T-cell (primary cell): ENCODE measurements at regions not wholly inside any gene's neighbourhood (a gene's known extent, or its start where the extent isn't known, plus 50 kb on each side); places are given as distances from the start of the nearest gene placed in this dataset.

Experiments
- ATAC-seq, 4 experiments: fragments of 200-7000 bp in 3 of 4; fragments of 150-1000 bp in 1 of 4; cut with Tn5 transposase; replicated peaks in 1 of 4; 1 replicate in 3 of 4; 2 replicates in 1 of 4; pipeline ENCODE4 v1.10.0; 2021; ENCODE audit warnings: moderate library complexity in 3 of 4, mild to moderate bottlenecking in 2 of 4, moderate number of reproducible peaks in 1 of 4
- CTCF ChIA-PET, 2 donors: fragments of 300-600 bp; sonication (Branson Sonifier 250); formaldehyde crosslinking; loops; one replicate each; lab custom pipeline; 2022; ENCODE audit warnings: antibody characterized with exemption in 2 of 2; lab: Charles Lee
- POLR2A ChIA-PET, 2 donors: fragments of 300-600 bp; sonication (Branson Sonifier 250); formaldehyde crosslinking; loops; one replicate each; lab custom pipeline; 2022; ENCODE audit warnings: antibody characterized with exemption in 2 of 2; lab: Charles Lee
- DNase-seq, 35 experiments: peaks; one replicate each; pipeline versions ENCODE4 v3.0.0 to v3.0.0-alpha.2; 2013 to 2023
- H3K27ac ChIP-seq: one replicate; pipeline ENCODE4 v1.5.1; 2013; ENCODE audit warnings: low read length
- H3K27me3 ChIP-seq, 2 experiments: replicated peaks in 1 of 2; 1 replicate in 1 of 2; 2 replicates in 1 of 2; pipeline versions ENCODE4 v1.6.1 to v1.7.0; 2013; ENCODE audit warnings: low read length in 1 of 2, mixed read lengths in 1 of 2; ENCODE audit not compliant: control insufficient read depth in 2 of 2, insufficient read depth in 2 of 2; ENCODE audit errors: extremely low read depth in 1 of 2
- H3K36me3 ChIP-seq, 2 donors: 1 replicate in 1 of 2; 2 replicates in 1 of 2; pipeline versions ENCODE4 v1.6.1 to v1.7.0; 2013; ENCODE audit warnings: low read length in 1 of 2; ENCODE audit not compliant: control insufficient read depth in 2 of 2, insufficient read depth in 1 of 2; ENCODE audit errors: extremely low read depth in 1 of 2
- H3K4me1 ChIP-seq, 2 experiments: 1 replicate in 1 of 2; 2 replicates in 1 of 2; pipeline versions ENCODE4 v1.6.1 to v1.7.0; 2013; ENCODE audit warnings: low read length in 2 of 2, mixed read lengths in 1 of 2; ENCODE audit not compliant: insufficient read depth in 2 of 2, control insufficient read depth in 1 of 2; ENCODE audit errors: extremely low read depth in 1 of 2
- H3K4me3 ChIP-seq, 2 donors: 1 replicate in 1 of 2; 2 replicates in 1 of 2; pipeline versions ENCODE4 v1.5.1 to v1.7.0; 2013; ENCODE audit warnings: mild to moderate bottlenecking in 2 of 2, low read length in 1 of 2, moderate library complexity in 1 of 2; ENCODE audit not compliant: control insufficient read depth in 1 of 2; ENCODE audit errors: extremely low read depth in 1 of 2
- H3K9me3 ChIP-seq: 2 replicates; pipeline ENCODE4 v1.7.0; 2013
- H3K27ac Mint-ChIP-seq, 2 donors: one replicate each; pipeline ENCODE4 v1.8.0; 2020 to 2021; ENCODE audit warnings: mild to moderate bottlenecking in 2 of 2, mixed read lengths in 2 of 2
- H3K27me3 Mint-ChIP-seq, 2 donors: one replicate each; pipeline ENCODE4 v1.8.0; 2021 to 2022; ENCODE audit warnings: mixed read lengths in 2 of 2
- H3K36me3 Mint-ChIP-seq: one replicate; pipeline ENCODE4 v1.8.0; 2021; ENCODE audit warnings: mixed read lengths
- H3K4me1 Mint-ChIP-seq, 3 donors: one replicate each; pipeline ENCODE4 v1.8.0; 2020 to 2022; ENCODE audit warnings: mixed read lengths in 3 of 3, mild to moderate bottlenecking in 1 of 3
- H3K4me3 Mint-ChIP-seq, 3 donors: one replicate each; pipeline ENCODE4 v1.8.0; 2020 to 2022; ENCODE audit warnings: mild to moderate bottlenecking in 3 of 3, mixed read lengths in 3 of 3, moderate library complexity in 3 of 3
- H3K9me3 Mint-ChIP-seq, 3 donors: one replicate each; pipeline ENCODE4 v1.8.0; 2020 to 2022; ENCODE audit warnings: mixed read lengths in 3 of 3
- WGBS: methylation state at CpG from one replicate; pipeline ENCODE4 v1.1.5; 2013; ENCODE audit warnings: missing lambda C conversion rate; ENCODE audit not compliant: insufficient coverage; 5-methylcytosine and 5-hydroxymethylcytosine counted together

DNA sequence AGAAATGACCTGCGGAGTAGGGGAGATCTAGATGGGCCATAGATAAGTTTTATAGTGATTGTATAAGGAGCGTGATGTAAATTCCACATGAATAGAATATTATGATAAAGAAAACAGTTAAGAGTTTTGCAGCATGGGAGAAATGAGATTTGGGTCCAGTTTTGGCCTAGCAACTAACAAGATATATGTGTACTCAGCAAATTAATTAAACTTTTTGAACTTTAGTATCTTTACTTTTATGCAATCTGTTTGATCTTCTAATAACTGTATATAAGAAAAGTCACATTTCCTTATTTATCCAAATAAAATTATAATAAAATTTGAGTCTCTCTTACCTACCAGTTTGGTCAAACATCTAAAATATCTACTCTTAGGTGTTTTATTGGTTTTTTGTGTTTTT is 1011.8 kb upstream of the NCAM2 start:
- no peaks in the 10 kb centered on the region for H3K27me3 Mint-ChIP-seq
- no CpG with 5 or more reads among the region's 2 CpGs for WGBS
- Histone ChIP-seq H3K4me1 (no peaks in the 10 kb centered on the region), H3K4me3 (no peak overlapping the region), H3K27me3 (no peaks in the 10 kb centered on the region), H3K36me3 (no peaks in the 10 kb centered on the region), H3K9me3 (no peaks in the 10 kb centered on the region), H3K27ac (no peak overlapping the region)
- DNase-seq (no peak), ATAC-seq (no peak)
- H3K4me1 Mint-ChIP-seq = no peaks in the 10 kb centered on the region
- POLR2A ChIA-PET = no interaction called here
- CTCF ChIA-PET = no interaction called here
- peaks cover 4 to 37% (median 5%) of the 10 kb centered on the region in 3 donors for H3K9me3 Mint-ChIP-seq
- no peak overlapping the region for H3K4me3 Mint-ChIP-seq
- H3K27ac Mint-ChIP-seq = no peak overlapping the region
- no peaks in the 10 kb centered on the region for H3K36me3 Mint-ChIP-seq

DNA sequence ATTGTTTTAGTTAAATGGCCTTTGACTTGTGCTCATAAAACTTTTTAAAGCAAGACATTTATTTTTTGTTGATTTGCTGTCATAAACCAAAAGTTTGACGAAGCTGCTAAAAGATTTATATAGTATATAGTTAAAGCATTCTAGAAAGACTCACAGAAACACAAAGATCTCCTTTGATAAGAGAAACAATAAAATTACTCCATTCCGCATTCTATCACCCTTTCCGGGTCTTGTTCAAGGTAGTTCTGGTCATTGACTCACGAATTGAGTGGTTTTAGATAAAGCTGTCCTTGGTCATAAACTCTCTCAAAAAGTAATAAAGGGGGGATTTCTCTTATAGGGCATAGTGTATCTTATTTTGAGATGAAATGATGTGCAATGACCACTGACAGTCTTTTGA is 1010.5 kb upstream of the NCAM2 start:
- DNase-seq (no peak), ATAC-seq (no peak)
- H3K27me3 Mint-ChIP-seq = no peaks in the 10 kb centered on the region
- H3K27me3 ChIP-seq = no peaks in the 10 kb centered on the region
- H3K36me3 ChIP-seq = no peaks in the 10 kb centered on the region
- H3K4me3 Mint-ChIP-seq = no peak overlapping the region
- H3K4me1 Mint-ChIP-seq = no peaks in the 10 kb centered on the region
- CTCF ChIA-PET = no interaction called here
- H3K27ac Mint-ChIP-seq = no peak overlapping the region
- no peak overlapping the region for H3K4me3 ChIP-seq
- POLR2A ChIA-PET = no interaction called here
- H3K27ac ChIP-seq = no peak overlapping the region
- H3K9me3 ChIP-seq = no peaks in the 10 kb centered on the region
- WGBS = no CpG with 5 or more reads among the region's 4 CpGs
- no peaks in the 10 kb centered on the region for H3K36me3 Mint-ChIP-seq
- H3K9me3 Mint-ChIP-seq = peaks cover 5 to 44% (median 7%) of the 10 kb centered on the region in 3 donors
- H3K4me1 ChIP-seq = no peaks in the 10 kb centered on the region

DNA sequence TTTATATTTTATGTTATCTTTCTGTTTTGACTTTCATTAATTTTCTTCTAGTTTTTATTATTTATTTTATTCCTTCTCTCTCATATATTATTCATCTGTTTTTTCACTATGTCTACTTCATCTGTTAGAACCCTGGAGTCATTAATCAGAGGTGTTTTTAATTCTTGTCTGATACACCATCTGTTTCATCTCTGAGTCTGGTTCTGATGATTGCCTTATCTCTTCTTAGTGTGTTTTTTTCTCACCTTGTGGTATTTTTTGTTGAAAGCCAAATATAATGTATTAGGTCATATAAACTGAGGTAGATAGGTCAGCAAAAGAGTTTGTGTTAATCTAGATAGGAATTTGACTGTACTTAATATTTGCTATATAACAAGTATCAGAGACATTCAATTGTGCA is 1005.7 kb upstream of the NCAM2 start:
- ChIA-PET CTCF (no interaction called here), POLR2A (no interaction called here)
- Histone ChIP-seq H3K27me3 (no peaks in the 10 kb centered on the region), H3K36me3 (no peaks in the 10 kb centered on the region), H3K4me1 (no peaks in the 10 kb centered on the region), H3K9me3 (no peaks in the 10 kb centered on the region), H3K4me3 (no peak overlapping the region), H3K27ac (no peak overlapping the region)
- Mint-ChIP-seq H3K27me3 (no peaks in the 10 kb centered on the region), H3K36me3 (no peaks in the 10 kb centered on the region), H3K4me1 (no peaks in the 10 kb centered on the region), H3K27ac (no peak overlapping the region), H3K4me3 (no peak overlapping the region), H3K9me3 (peaks cover 7 to 49% (median 8%) of the 10 kb centered on the region in 3 donors)
- DNase-seq = no peak
- no peak for ATAC-seq

DNA sequence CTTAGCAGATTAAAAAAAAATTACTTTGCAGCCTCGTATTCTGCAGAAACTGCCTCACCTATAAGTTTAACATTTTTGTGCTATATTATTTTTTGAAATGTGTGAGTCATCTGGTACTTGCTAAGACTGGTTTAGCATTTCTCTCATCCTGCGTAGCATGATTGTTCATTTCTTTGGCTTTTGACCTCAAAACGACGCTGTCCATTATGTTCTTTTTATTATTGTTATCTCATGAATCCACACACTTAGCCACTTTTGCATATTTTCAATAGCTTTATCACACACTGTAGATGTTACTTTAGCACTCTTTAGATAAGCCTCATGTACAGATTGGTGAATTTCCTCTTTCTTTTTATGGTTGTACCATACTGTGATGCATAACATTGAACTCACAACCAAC is 1004.9 kb upstream of the NCAM2 start:
- Mint-ChIP-seq H3K9me3 (peaks cover 5 to 43% (median 8%) of the 10 kb centered on the region in 3 donors), H3K36me3 (no peaks in the 10 kb centered on the region), H3K4me1 (no peaks in the 10 kb centered on the region), H3K27me3 (no peaks in the 10 kb centered on the region), H3K4me3 (no peak overlapping the region), H3K27ac (no peak overlapping the region)
- Histone ChIP-seq H3K4me1 (no peaks in the 10 kb centered on the region), H3K27ac (no peak overlapping the region), H3K9me3 (no peaks in the 10 kb centered on the region), H3K36me3 (no peaks in the 10 kb centered on the region), H3K27me3 (no peaks in the 10 kb centered on the region), H3K4me3 (no peak overlapping the region)
- DNase-seq (no peak), ATAC-seq (no peak)
- 83% methylated on average over 3 of the region's 4 CpGs for WGBS
- POLR2A ChIA-PET = no interaction called here
- CTCF ChIA-PET = no interaction called here

DNA sequence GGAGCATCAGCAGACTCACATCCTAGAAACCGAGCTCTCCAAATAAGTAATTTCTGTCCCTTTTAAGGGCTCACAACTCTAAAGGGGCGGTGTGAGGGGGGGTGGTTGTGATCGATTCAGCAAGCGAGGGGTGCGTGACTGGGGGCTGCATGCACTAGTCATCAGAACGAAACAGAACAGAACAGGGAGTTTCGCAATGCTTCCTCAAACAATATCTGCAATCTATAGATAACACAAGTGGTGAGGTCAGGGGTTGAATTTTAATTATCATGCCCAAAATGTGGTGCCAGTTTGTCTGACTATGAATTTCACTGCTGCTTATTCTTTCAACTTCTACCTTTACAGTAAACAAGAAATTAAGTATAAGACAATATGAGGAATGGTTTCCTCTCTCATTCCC is 1003.0 kb upstream of the NCAM2 start:
- Mint-ChIP-seq H3K9me3 (peaks cover 3 to 34% (median 11%) of the 10 kb centered on the region in 3 donors), H3K27ac (no peak overlapping the region), H3K36me3 (no peaks in the 10 kb centered on the region), H3K4me1 (no peaks in the 10 kb centered on the region), H3K4me3 (no peak overlapping the region), H3K27me3 (no peaks in the 10 kb centered on the region)
- no peak overlapping the region for H3K4me3 ChIP-seq
- H3K36me3 ChIP-seq = no peaks in the 10 kb centered on the region
- CTCF ChIA-PET = no interaction called here
- ATAC-seq (no peak), DNase-seq (no peak)
- H3K4me1 ChIP-seq = no peaks in the 10 kb centered on the region
- no peak overlapping the region for H3K27ac ChIP-seq
- no peaks in the 10 kb centered on the region for H3K9me3 ChIP-seq
- no CpG with 5 or more reads among the region's 7 CpGs for WGBS
- no peaks in the 10 kb centered on the region for H3K27me3 ChIP-seq
- POLR2A ChIA-PET = no interaction called here

DNA sequence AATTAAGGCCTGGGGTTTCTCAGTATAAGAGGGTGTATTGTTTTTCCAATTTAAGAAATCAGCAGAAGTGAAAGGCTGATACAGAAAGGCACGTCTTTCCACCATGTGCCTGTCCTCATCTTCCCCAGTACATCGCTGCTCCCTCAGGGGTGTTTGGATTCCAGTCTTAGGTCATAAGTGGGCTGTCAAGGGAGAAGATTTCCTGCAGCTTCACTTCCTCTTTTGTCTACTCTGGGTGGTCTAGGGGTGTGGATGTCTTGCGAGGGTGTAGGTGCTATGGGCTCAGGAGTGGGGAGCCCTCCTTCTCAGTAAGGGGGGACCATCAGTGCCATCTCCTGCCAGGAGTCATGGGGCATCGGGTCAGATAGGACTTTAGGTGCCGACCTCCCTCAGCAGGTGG is 999.8 kb upstream of the NCAM2 start:
- no peak overlapping the region for H3K27ac Mint-ChIP-seq
- WGBS = 73% methylated on average over 2 of the region's 5 CpGs

More for the DNA sequence above, 999.8 kb upstream of the NCAM2 start:
- Histone ChIP-seq H3K4me3 (no peak overlapping the region), H3K36me3 (no peaks in the 10 kb centered on the region), H3K9me3 (no peaks in the 10 kb centered on the region), H3K4me1 (no peaks in the 10 kb centered on the region), H3K27ac (no peak overlapping the region), H3K27me3 (no peaks in the 10 kb centered on the region)
- H3K27me3 Mint-ChIP-seq = no peaks in the 10 kb centered on the region
- ChIA-PET CTCF (no interaction called here), POLR2A (no interaction called here)
- H3K9me3 Mint-ChIP-seq = peaks cover 5 to 17% (median 7%) of the 10 kb centered on the region in 3 donors
- H3K36me3 Mint-ChIP-seq = no peaks in the 10 kb centered on the region
- no peaks in the 10 kb centered on the region for H3K4me1 Mint-ChIP-seq
- DNase-seq (no peak), ATAC-seq (no peak)
- H3K4me3 Mint-ChIP-seq = no peak overlapping the region
